Kidney (tissue), 13 donors: ENCODE measurements at regions not wholly inside any gene's neighbourhood (a gene's known extent, or its start where the extent isn't known, plus 50 kb on each side); places are given as distances from the start of the nearest gene placed in this dataset.
A peak's percentile ranks its signal among the peaks of the same experiment; 100 is the strongest.
"Not testable (repeated sequence)": the region's sequence is repeated elsewhere in the genome, so short reads cannot be mapped to it uniquely, and the experiment has no call there.

Experiments used
- DNase-seq, 5 donors: peaks; one replicate each; pipeline ENCODE4 v3.0.0-alpha.2; 2013 to 2020
- FAIRE-seq: peaks from 2 replicates; lab custom pipeline; 2012; peaks lifted over from hg19 to GRCh38; lab: Jason Lieb, UNC
- H3K27ac ChIP-seq, 2 donors: one replicate each; pipeline ENCODE4 v1.7.0; 2013; ENCODE audit warnings: low read depth in 2 of 2, low read length in 2 of 2, inconsistent platforms in 1 of 2
- H3K27me3 ChIP-seq: one replicate; pipeline ENCODE4 v1.7.1; 2013; ENCODE audit warnings: low read length, inconsistent platforms; ENCODE audit not compliant: control insufficient read depth, insufficient read depth
- H3K36me3 ChIP-seq, 3 donors: one replicate each; pipeline versions ENCODE4 v1.7.0 to v1.7.1; 2013; ENCODE audit warnings: low read length in 3 of 3, control low read depth in 1 of 3, inconsistent platforms in 1 of 3; ENCODE audit not compliant: insufficient read depth in 3 of 3, control insufficient read depth in 2 of 3
- H3K4me1 ChIP-seq, 3 donors: one replicate each; pipeline versions ENCODE4 v1.7.0 to v1.7.1; 2013; ENCODE audit warnings: low read length in 3 of 3, inconsistent platforms in 1 of 3, low read depth in 1 of 3; ENCODE audit not compliant: control insufficient read depth in 2 of 3, insufficient read depth in 2 of 3
- H3K4me3 ChIP-seq, 3 donors: one replicate each; pipeline versions ENCODE4 v1.7.0 to v1.8.1; 2013; ENCODE audit warnings: low read length in 3 of 3, control low read depth in 1 of 3, inconsistent platforms in 1 of 3
- H3K9ac ChIP-seq, 3 donors: one replicate each; pipeline versions ENCODE4 v1.7.0 to v1.7.1; 2013; ENCODE audit warnings: low read length in 3 of 3, control low read depth in 1 of 3, inconsistent platforms in 1 of 3
- H3K9me3 ChIP-seq, 3 donors: one replicate each; pipeline versions ENCODE4 v1.7.0 to v1.7.1; 2013; ENCODE audit warnings: low read length in 3 of 3, control low read depth in 1 of 3, inconsistent platforms in 1 of 3; ENCODE audit not compliant: control insufficient read depth in 2 of 3, insufficient read depth in 1 of 3
- CTCF ChIP-seq: IDR thresholded peaks from 3 replicates; pipeline ENCODE4 v1.5.1; 2012; ENCODE audit warnings: mild to moderate bottlenecking, moderate library complexity, borderline replicate concordance; ENCODE audit not compliant: insufficient read depth; ENCODE audit errors: extremely low read depth
- intact Hi-C: fragments of 100-400 bp; cut with DNase I; formaldehyde crosslinking; loops from one replicate; pipeline ENCODE4 v1.11.1; 2022
- donor health status: control.
- donor health status: control.
- donor health status: control.
- donor health status: control.
- donor health status: control.
- donor health status: DM: yes; HTN: yes; CAD: no.
- donor health status: Normal renal cell carcinoma (clear cell type).

- H3K27me3 ChIP-seq: no peaks in the 10 kb centered on the region
- no peak overlapping the region for H3K9ac ChIP-seq
- H3K27ac ChIP-seq: no peak overlapping the region
- H3K9me3 ChIP-seq: no peaks in the 10 kb centered on the region
- FAIRE-seq (no peak), DNase-seq (no peak)
- H3K4me1 ChIP-seq: no peaks in the 10 kb centered on the region
- H3K36me3 ChIP-seq: no peaks in the 10 kb centered on the region
- H3K4me3 ChIP-seq: no peak overlapping the region
- intact Hi-C loops: no loop called here
- TF ChIP-seq CTCF: no peak
Observed at GRCh38 chr5:130762031-130762430, 403.0 kb downstream of the HINT1 start.

GRCh38 chr5:130759061-130759460 lies 406.0 kb downstream of the HINT1 start:
- Histone ChIP-seq H3K4me3 (no peak overlapping the region), H3K4me1 (no peaks in the 10 kb centered on the region), H3K9ac (no peak overlapping the region), H3K27me3 (no peaks in the 10 kb centered on the region), H3K9me3 (no peaks in the 10 kb centered on the region), H3K36me3 (no peaks in the 10 kb centered on the region), H3K27ac (no peak overlapping the region)
- no peak for TF ChIP-seq CTCF
- intact Hi-C loops: no loop called here
- DNase-seq (no peak), FAIRE-seq (no peak)

- intact Hi-C loops: no loop called here
- TF ChIP-seq CTCF: no peak
- no peaks in the 10 kb centered on the region for H3K4me1 ChIP-seq
- H3K4me3 ChIP-seq: no peak overlapping the region
- no peaks in the 10 kb centered on the region for H3K9me3 ChIP-seq
- H3K27ac ChIP-seq: no peak overlapping the region
- no peak overlapping the region for H3K9ac ChIP-seq
- no peak for FAIRE-seq
- no peaks in the 10 kb centered on the region for H3K36me3 ChIP-seq
- DNase-seq: no peak
- no peaks in the 10 kb centered on the region for H3K27me3 ChIP-seq
Observed at GRCh38 chr5:130747556-130747955, 417.5 kb downstream of the HINT1 start.

GRCh38 chr5:130746641-130747040 lies 418.4 kb downstream of the HINT1 start:
- H3K9me3 ChIP-seq, intact Hi-C loops, H3K9ac ChIP-seq, H3K27ac ChIP-seq, H3K4me3 ChIP-seq, FAIRE-seq, H3K36me3 ChIP-seq, H3K4me1 ChIP-seq, H3K27me3 ChIP-seq: not testable (repeated sequence)
- peak in 1 of 5 donors; percentile 40 for DNase-seq
